GM21529 (cell line): ENCODE measurements at regions not wholly inside any gene's neighbourhood (a gene's known extent, or its start where the extent isn't known, plus 50 kb on each side); places are given as distances from the start of the nearest gene placed in this dataset.

ENCODE experiments used
- ATAC-seq: cut with Tn5 transposase; IDR thresholded peaks from one replicate; pipeline ENCODE4 v1.9.1; 2021; ENCODE audit not compliant: unreplicated experiment

GRCh38 chr13:26838821-26839220, 78.2 kb upstream of the GPR12 start:
- ATAC-seq, result no peak

GRCh38 chr13:26837997-26838396, 77.4 kb upstream of the GPR12 start:
- no peak for ATAC-seq

GRCh38 chr13:26837102-26837501, 76.5 kb upstream of the GPR12 start:
- ATAC-seq, result no peak

- ATAC-seq, result no peak
Measured at GRCh38 chr13:26836626-26837025, 76.0 kb upstream of the GPR12 start.

GRCh38 chr13:26834646-26835045, 74.1 kb upstream of the GPR12 start:
- no peak for ATAC-seq

- no peak for ATAC-seq
Measured at GRCh38 chr13:26831336-26831908, 70.8 kb upstream of the GPR12 start.

- no peak for ATAC-seq
Measured at GRCh38 chr13:26829716-26830115, 69.1 kb upstream of the GPR12 start.

- ATAC-seq, result no peak
Measured at GRCh38 chr13:26824581-26824980, 64.0 kb upstream of the GPR12 start.

GRCh38 chr13:26822146-26822545, 61.6 kb upstream of the GPR12 start:
- ATAC-seq, result no peak

- no peak for ATAC-seq
Measured at GRCh38 chr13:26821672-26822071, 61.1 kb upstream of the GPR12 start.

- no peak for ATAC-seq
Measured at GRCh38 chr13:26820871-26821270, 60.3 kb upstream of the GPR12 start.

GRCh38 chr13:26819046-26819445, 58.5 kb upstream of the GPR12 start:
- ATAC-seq, result no peak

- ATAC-seq, result no peak
Measured at GRCh38 chr13:26816881-26817280, 56.3 kb upstream of the GPR12 start.

GRCh38 chr13:26813980-26814348, 53.4 kb upstream of the GPR12 start:
- ATAC-seq, result no peak

GRCh38 chr13:26813321-26813979, 52.9 kb upstream of the GPR12 start:
- ATAC-seq, result no peak

GRCh38 chr13:26811581-26811980, 51.0 kb upstream of the GPR12 start:
- ATAC-seq, result no peak
